OCI-LY7 (cell line): ENCODE measurements at regions not wholly inside any gene's neighbourhood (a gene's known extent, or its start where the extent isn't known, plus 50 kb on each side); places are given as distances from the start of the nearest gene placed in this dataset.

ENCODE experiments used
- BruUV-seq: library from RNA; stranded (reverse); fragments of 400-500 nt; replicated peaks from 2 replicates; lab custom pipeline; 2021; lab: Mats Ljungman, UMichigan
- CTCF ChIA-PET: fragments of 300-600 bp; sonication (Branson Sonifier 250); formaldehyde crosslinking; loops from one replicate; lab custom pipeline; 2022; ENCODE audit warnings: antibody characterized with exemption; ENCODE audit not compliant: unreplicated experiment; lab: Charles Lee
- POLR2A ChIA-PET: fragments of 300-600 bp; sonication (Branson Sonifier 250); formaldehyde crosslinking; loops from one replicate; lab custom pipeline; 2022; ENCODE audit warnings: antibody characterized with exemption; lab: Charles Lee
- DNase-seq: peaks from one replicate; pipeline ENCODE4 v3.0.0-alpha.2; 2015; ENCODE audit warnings: low spot score
- H2AFZ ChIP-seq: fragments of 200-600 bp; sonication (generic), shearing (Covaris generic); 2 replicates; pipeline ENCODE4 v1.6.1; 2014; ENCODE audit warnings: mild to moderate bottlenecking, antibody characterized with exemption, low read length, moderate library complexity
- H3K27ac ChIP-seq: fragments of 200-600 bp; sonication (generic); 2 replicates; pipeline ENCODE4 v1.5.1; 2014; ENCODE audit warnings: mixed run types, low read depth, mild to moderate bottlenecking, moderate library complexity, low read length, inconsistent platforms; ENCODE audit not compliant: poor library complexity, severe bottlenecking
- H3K36me3 ChIP-seq: fragments of 200-600 bp; sonication (generic); 2 replicates; pipeline ENCODE4 v1.6.1; 2014; ENCODE audit warnings: mild to moderate bottlenecking, antibody characterized with exemption, low read length, moderate library complexity, mixed read lengths; ENCODE audit not compliant: insufficient read depth
- H3K4me1 ChIP-seq: fragments of 200-600 bp; sonication (generic); 2 replicates; pipeline ENCODE4 v1.5.1; 2014; ENCODE audit warnings: mild to moderate bottlenecking, low read length; ENCODE audit not compliant: insufficient read depth, poor library complexity, severe bottlenecking
- H3K4me2 ChIP-seq: fragments of 200-600 bp; sonication (generic); 2 replicates; pipeline ENCODE4 v1.6.1; 2014; ENCODE audit warnings: mild to moderate bottlenecking, low read length
- H3K4me3 ChIP-seq: fragments of 200-600 bp; sonication (generic); 2 replicates; pipeline ENCODE4 v1.5.1; 2014; ENCODE audit warnings: mild to moderate bottlenecking, low read depth, low read length; ENCODE audit not compliant: poor library complexity, severe bottlenecking
- H3K79me2 ChIP-seq: fragments of 200-600 bp; sonication (generic); 2 replicates; pipeline ENCODE4 v1.6.1; 2016; ENCODE audit warnings: low read depth, mild to moderate bottlenecking, low read length, moderate library complexity, mixed read lengths; ENCODE audit not compliant: insufficient read depth
- H3K9me2 ChIP-seq: fragments of 200-600 bp; sonication (generic); 2 replicates; pipeline ENCODE4 v1.6.1; 2016; ENCODE audit warnings: mild to moderate bottlenecking, low read length, mixed read lengths; ENCODE audit not compliant: insufficient read depth
- H3K9me3 ChIP-seq: fragments of 200-600 bp; sonication (generic); 2 replicates; pipeline ENCODE4 v1.6.1; 2014; ENCODE audit warnings: mild to moderate bottlenecking, mixed run types, low read length, mixed read lengths
- H4K20me1 ChIP-seq: fragments of 200-600 bp; sonication (generic); 2 replicates; pipeline ENCODE4 v1.6.1; 2014; ENCODE audit warnings: mild to moderate bottlenecking, antibody characterized with exemption, low read length, moderate library complexity, mixed read lengths; ENCODE audit not compliant: insufficient read depth
- CTCF ChIP-seq: fragments of 200-600 bp; sonication (generic); conservative IDR thresholded peaks from 2 replicates; pipeline ENCODE4 v1.5.1; 2014; ENCODE audit warnings: mild to moderate bottlenecking, antibody characterized with exemption, low read length, moderate library complexity, mixed read lengths
- EZH2phosphoT487 ChIP-seq: fragments of 200-600 bp; sonication (generic); IDR thresholded peaks from 2 replicates; pipeline ENCODE4 v1.6.1; 2018; ENCODE audit warnings: low read depth, borderline replicate concordance, mild to moderate bottlenecking, mixed run types, antibody characterized with exemption, low read length, moderate library complexity, mixed read lengths
- intact Hi-C: fragments of 100-400 bp; cut with micrococcal nuclease; formaldehyde crosslinking; loops from one replicate; pipeline ENCODE4 v1.10.0; 2022; ENCODE audit not compliant: unreplicated experiment

DNA sequence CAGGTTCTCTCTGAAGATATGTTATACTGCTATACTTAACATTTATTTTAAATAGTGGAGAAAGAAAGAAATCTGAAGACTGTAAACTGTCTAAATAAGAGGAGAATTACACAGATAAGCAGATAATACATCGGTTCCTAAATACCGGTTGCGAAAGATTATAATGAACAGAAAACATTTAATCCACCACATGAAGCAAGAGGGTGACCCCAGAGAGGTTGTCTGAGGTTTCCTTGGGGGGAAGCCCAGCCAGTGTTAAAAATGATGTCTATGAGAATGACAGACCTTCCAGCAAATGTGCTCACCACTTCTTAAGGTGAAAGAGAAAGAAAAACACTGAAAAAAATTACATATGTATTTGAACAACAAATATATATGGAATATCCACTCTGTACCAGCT is 356.4 kb upstream of the KAZN start:
- CTCF ChIA-PET, result no interaction called here
- no peaks in the 10 kb centered on the region for H4K20me1 ChIP-seq
- peaks cover 55% of the 10 kb centered on the region for H3K4me1 ChIP-seq
- intact Hi-C loops, result no loop called here
- H3K79me2 ChIP-seq, result no peaks in the 10 kb centered on the region
- BruUV-seq, result no TSS peak
- H3K4me2 ChIP-seq, result peak overlapping the region; percentile 57
- peak overlapping the region; percentile 71; the same call in 1 of the 2 replicates for H2AFZ ChIP-seq
- no peaks in the 10 kb centered on the region for H3K36me3 ChIP-seq
- TF ChIP-seq CTCF, result no peak
- no peak for TF ChIP-seq EZH2phosphoT487
- no peak for DNase-seq
- POLR2A ChIA-PET, result interaction anchor here (1.1 kb wide), 1 partner anchor 79 kb away, joined by 3 read pairs; no protein-coding TSS in a partner anchor
- H3K4me3 ChIP-seq, result no peak overlapping the region
- H3K9me2 ChIP-seq, result no peaks in the 10 kb centered on the region
- H3K9me3 ChIP-seq, result no peaks in the 10 kb centered on the region
- H3K27ac ChIP-seq, result peak overlapping the region; percentile 56

GRCh38 chr1:14242870-14243269 is 355.6 kb upstream of the KAZN start:
- intact Hi-C loops, result no loop called here
- H4K20me1 ChIP-seq, result no peaks in the 10 kb centered on the region
- H3K4me3 ChIP-seq, result peak overlapping the region; percentile 32
- ChIA-PET POLR2A (no interaction called here), CTCF (no interaction called here)
- peak overlapping the region; percentile 56 for H3K27ac ChIP-seq
- peak overlapping the region; percentile 57 for H3K4me2 ChIP-seq
- H3K79me2 ChIP-seq, result no peaks in the 10 kb centered on the region
- DNase-seq, result no peak
- H3K4me1 ChIP-seq, result peaks cover 63% of the 10 kb centered on the region
- H3K9me2 ChIP-seq, result no peaks in the 10 kb centered on the region
- H3K36me3 ChIP-seq, result no peaks in the 10 kb centered on the region
- BruUV-seq, result no TSS peak
- no peak for TF ChIP-seq CTCF
- TF ChIP-seq EZH2phosphoT487, result no peak
- H3K9me3 ChIP-seq, result no peaks in the 10 kb centered on the region
- H2AFZ ChIP-seq, result peak overlapping the region; percentile 71

DNA sequence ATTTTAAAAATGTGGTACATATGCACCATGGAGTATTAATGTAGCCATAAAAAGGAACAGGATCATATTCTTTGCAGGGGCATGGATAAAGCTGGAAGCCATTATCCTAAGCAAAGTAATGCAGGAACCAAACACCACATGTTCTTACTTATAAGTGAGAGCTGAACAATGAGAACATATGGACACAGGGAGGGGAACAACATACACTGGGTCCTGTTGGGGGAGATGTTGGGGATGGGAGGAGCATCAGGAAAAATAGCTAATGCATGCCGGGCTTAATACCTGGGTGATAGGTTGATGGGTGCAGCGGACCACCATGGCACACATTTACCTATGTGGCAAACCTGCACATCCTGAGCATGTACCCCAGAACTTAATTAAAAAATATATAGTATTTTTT is 352.5 kb upstream of the KAZN start:
- BruUV-seq, result no TSS peak
- intact Hi-C loops, result no loop called here
- peaks cover 80% of the 10 kb centered on the region for H3K4me1 ChIP-seq
- H3K4me3 ChIP-seq, result no peak overlapping the region
- CTCF ChIA-PET, result no interaction called here
- no peak overlapping the region for H2AFZ ChIP-seq
- no peaks in the 10 kb centered on the region for H3K9me3 ChIP-seq
- H3K9me2 ChIP-seq, result no peaks in the 10 kb centered on the region
- no peaks in the 10 kb centered on the region for H3K79me2 ChIP-seq
- TF ChIP-seq EZH2phosphoT487 (no peak), CTCF (no peak)
- no peak for DNase-seq
- POLR2A ChIA-PET, result interaction anchor here (1.1 to 1.7 kb wide), 4 partner anchors 17 to 53 kb away, joined by 3 to 4 read pairs (median 4); no protein-coding TSS in a partner anchor
- no peak overlapping the region for H3K27ac ChIP-seq
- H3K36me3 ChIP-seq, result no peaks in the 10 kb centered on the region; the same call in 1 of the 2 replicates
- no peaks in the 10 kb centered on the region for H4K20me1 ChIP-seq
- H3K4me2 ChIP-seq, result no peak overlapping the region
